ENCODE measurements at regions not wholly inside any gene's neighbourhood (a gene's known extent, or its start where the extent isn't known, plus 50 kb on each side); places are given as distances from the start of the nearest gene placed in this dataset.

- TF ChIP-seq POLR2A (IDR thresholded peaks at IDR 0.05) = no peak
- TF ChIP-seq POLR2AphosphoS5 (IDR thresholded peaks at IDR 0.05) = no peak
- TF ChIP-seq CTCF (IDR thresholded peaks at IDR 0.05 in 8 of 11, conservative IDR thresholded peaks at IDR 0.05 in 3 of 11) = no peak
- H3K27ac ChIP-seq = no peak overlapping the region
- no peaks in the 10 kb centered on the region for H3K9me3 ChIP-seq
- no peaks in the 10 kb centered on the region for H3K27me3 ChIP-seq (replicated peaks in 1 of 7)
- no peaks in the 10 kb centered on the region for H3K36me3 ChIP-seq
- intact Hi-C loops (cut with DNase I; ENCODE audit: low total_unique reads) = no loop called here
- no peak for DNase-seq
- H3K4me1 ChIP-seq = peaks cover 0 to 17% (median 0%) of the 10 kb centered on the region in 6 donors
- H3K4me3 ChIP-seq = no peak overlapping the region
These were observed 132.2 kb upstream of the SPEF2 start for GRCh38 chr5:35485487-35485886.

- TF ChIP-seq CTCF (IDR thresholded peaks at IDR 0.05 in 8 of 11, conservative IDR thresholded peaks at IDR 0.05 in 3 of 11) = no peak
- TF ChIP-seq POLR2A (IDR thresholded peaks at IDR 0.05) = no peak
- no peak for TF ChIP-seq POLR2AphosphoS5 (IDR thresholded peaks at IDR 0.05)
- no peak for DNase-seq
- H3K27ac ChIP-seq = no peak overlapping the region
- no peaks in the 10 kb centered on the region for H3K9me3 ChIP-seq
- H3K36me3 ChIP-seq = no peaks in the 10 kb centered on the region
- no peak overlapping the region for H3K4me3 ChIP-seq
- no peaks in the 10 kb centered on the region for H3K27me3 ChIP-seq (replicated peaks in 1 of 7)
- H3K4me1 ChIP-seq = peaks cover 0 to 22% (median 1%) of the 10 kb centered on the region in 6 donors
- intact Hi-C loops (cut with DNase I; ENCODE audit: low total_unique reads) = no loop called here
These were observed 133.4 kb upstream of the SPEF2 start for GRCh38 chr5:35484241-35484640.

GRCh38 chr5:35483780-35484179 lies 133.9 kb upstream of the SPEF2 start:
- no peak for DNase-seq
- no peak overlapping the region for H3K4me3 ChIP-seq
- H3K27me3 ChIP-seq (replicated peaks in 1 of 7) = no peaks in the 10 kb centered on the region
- H3K36me3 ChIP-seq = no peaks in the 10 kb centered on the region
- no peaks in the 10 kb centered on the region for H3K9me3 ChIP-seq
- 37 to 64% (median 50%) methylated on average over 2 of the region's 2 CpGs for WGBS, 5 donors
- TF ChIP-seq POLR2A (IDR thresholded peaks at IDR 0.05) = no peak
- TF ChIP-seq POLR2AphosphoS5 (IDR thresholded peaks at IDR 0.05) = no peak
- TF ChIP-seq CTCF (IDR thresholded peaks at IDR 0.05 in 8 of 11, conservative IDR thresholded peaks at IDR 0.05 in 3 of 11) = no peak
- peak overlapping the region in 2 of 8 donors; percentile 3 to 28 for H3K27ac ChIP-seq
- peaks cover 0 to 27% (median 1%) of the 10 kb centered on the region in 6 donors for H3K4me1 ChIP-seq
- intact Hi-C loops (cut with DNase I; ENCODE audit: low total_unique reads) = no loop called here

- Histone ChIP-seq H3K4me3 (no peak overlapping the region), H3K36me3 (no peaks in the 10 kb centered on the region), H3K9me3 (no peaks in the 10 kb centered on the region), H3K4me1 (peaks cover 0 to 29% (median 1%) of the 10 kb centered on the region in 6 donors), H3K27me3 (replicated peaks in 1 of 7) (no peaks in the 10 kb centered on the region), H3K27ac (peak overlapping the region in 1 of 8 donors; percentile 28)
- intact Hi-C loops (cut with DNase I; ENCODE audit: low total_unique reads) = no loop called here
- DNase-seq = no peak
- TF ChIP-seq POLR2A (IDR thresholded peaks at IDR 0.05) (no peak), POLR2AphosphoS5 (IDR thresholded peaks at IDR 0.05) (no peak), CTCF (IDR thresholded peaks at IDR 0.05 in 8 of 11, conservative IDR thresholded peaks at IDR 0.05 in 3 of 11) (no peak)
These were observed 134.5 kb upstream of the SPEF2 start for GRCh38 chr5:35483191-35483590.

Measured in spleen (tissue), 11 donors.